Smooth muscle cell (in vitro differentiated cells): ENCODE measurements at regions not wholly inside any gene's neighbourhood (a gene's known extent, or its start where the extent isn't known, plus 50 kb on each side); places are given as distances from the start of the nearest gene placed in this dataset.

Source experiments
- DNase-seq: peaks from one replicate; lab custom pipeline; 2025; ENCODE audit not compliant: unreplicated experiment; lab: John Stamatoyannopoulos, UW
- H2AFZ ChIP-seq: fragments of 200-600 bp; sonication (generic); 2 replicates; pipeline ENCODE4 v1.6.0; 2016; ENCODE audit warnings: antibody characterized with exemption, low read depth, mild to moderate bottlenecking
- H3F3A ChIP-seq: fragments of 200-600 bp; sonication (generic); 2 replicates; pipeline ENCODE4 v1.6.0; 2017; ENCODE audit warnings: antibody characterized with exemption, low read depth
- H3K27ac ChIP-seq: fragments of 200-600 bp; sonication (generic); 2 replicates; pipeline ENCODE4 v1.5.1; 2016; ENCODE audit warnings: low read depth, mild to moderate bottlenecking
- H3K27me3 ChIP-seq: fragments of 200-600 bp; sonication (generic); 2 replicates; pipeline ENCODE4 v1.6.1; 2016; ENCODE audit warnings: low read depth, mild to moderate bottlenecking
- H3K36me3 ChIP-seq: fragments of 200-600 bp; sonication (generic); 2 replicates; pipeline ENCODE4 v1.5.1; 2016; ENCODE audit warnings: low read depth
- H3K4me1 ChIP-seq: fragments of 200-600 bp; sonication (generic); 2 replicates; pipeline ENCODE4 v1.5.1; 2016; ENCODE audit warnings: low read depth
- H3K4me2 ChIP-seq: fragments of 200-600 bp; sonication (generic); 2 replicates; pipeline ENCODE4 v1.6.0; 2016; ENCODE audit warnings: mild to moderate bottlenecking
- H3K4me3 ChIP-seq: fragments of 200-600 bp; sonication (generic); 2 replicates; pipeline ENCODE4 v1.5.1; 2016; ENCODE audit warnings: mild to moderate bottlenecking
- H3K79me2 ChIP-seq: fragments of 200-600 bp; sonication (generic); 2 replicates; pipeline ENCODE4 v1.6.0; 2016; ENCODE audit warnings: low read depth, mild to moderate bottlenecking
- H3K9ac ChIP-seq: fragments of 200-600 bp; sonication (generic); 2 replicates; pipeline ENCODE4 v1.6.0; 2016; ENCODE audit warnings: low read depth
- H3K9me3 ChIP-seq: fragments of 200-600 bp; sonication (generic); replicated peaks from 2 replicates; pipeline ENCODE4 v1.5.1; 2016; ENCODE audit warnings: low read depth
- H4K20me1 ChIP-seq: fragments of 200-600 bp; sonication (generic); 2 replicates; pipeline ENCODE4 v1.6.0; 2016; ENCODE audit warnings: low read depth
- WGBS: methylation state at CpG from one replicate; pipeline ENCODE4 v1.1.7; 2016; ENCODE audit warnings: low lambda C conversion rate; 5-methylcytosine and 5-hydroxymethylcytosine counted together
- TF ChIP-seq, protein P1 (sequence below): fragments of 200-600 bp; sonication (generic); IDR thresholded peaks from 2 replicates; pipeline ENCODE4 v1.5.1; 2017; ENCODE audit warnings: borderline replicate concordance, mild to moderate bottlenecking, antibody characterized with exemption; ENCODE audit not compliant: insufficient read depth, poor library complexity, severe bottlenecking

DNA sequence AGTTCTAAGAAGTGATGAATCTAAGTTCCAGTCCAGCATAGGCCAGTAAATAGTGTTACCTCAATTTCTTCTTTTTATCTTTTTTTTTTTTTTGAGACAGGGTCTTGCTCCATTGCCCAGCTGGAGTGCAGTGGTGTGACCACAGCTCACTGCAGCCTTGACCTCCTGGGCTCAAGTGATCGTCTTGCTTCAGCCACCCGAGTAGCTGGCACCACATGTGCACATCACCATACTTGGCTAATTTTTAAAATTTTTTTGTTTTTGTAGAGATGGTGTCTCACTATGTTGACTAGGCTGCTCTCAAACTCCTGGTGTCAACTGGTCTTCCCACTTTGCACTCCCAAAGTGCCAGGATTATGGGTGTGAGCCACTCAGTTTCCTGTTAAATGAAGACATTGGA, 126.6 kb upstream of the LYZL2 start:
- WGBS: 95% methylated on average over 2 of the region's 2 CpGs
- Histone ChIP-seq H3K27ac (no peak overlapping the region), H3K4me3 (no peak overlapping the region), H3K9me3 (no peaks in the 10 kb centered on the region), H3K4me2 (no peak overlapping the region), H3K9ac (no peak overlapping the region), H3K27me3 (no peaks in the 10 kb centered on the region), H3K79me2 (no peaks in the 10 kb centered on the region), H3K4me1 (no peaks in the 10 kb centered on the region), H4K20me1 (no peaks in the 10 kb centered on the region), H3F3A (no peaks in the 10 kb centered on the region), H3K36me3 (no peaks in the 10 kb centered on the region), H2AFZ (no peak overlapping the region)
- TF ChIP-seq, protein P1, sequence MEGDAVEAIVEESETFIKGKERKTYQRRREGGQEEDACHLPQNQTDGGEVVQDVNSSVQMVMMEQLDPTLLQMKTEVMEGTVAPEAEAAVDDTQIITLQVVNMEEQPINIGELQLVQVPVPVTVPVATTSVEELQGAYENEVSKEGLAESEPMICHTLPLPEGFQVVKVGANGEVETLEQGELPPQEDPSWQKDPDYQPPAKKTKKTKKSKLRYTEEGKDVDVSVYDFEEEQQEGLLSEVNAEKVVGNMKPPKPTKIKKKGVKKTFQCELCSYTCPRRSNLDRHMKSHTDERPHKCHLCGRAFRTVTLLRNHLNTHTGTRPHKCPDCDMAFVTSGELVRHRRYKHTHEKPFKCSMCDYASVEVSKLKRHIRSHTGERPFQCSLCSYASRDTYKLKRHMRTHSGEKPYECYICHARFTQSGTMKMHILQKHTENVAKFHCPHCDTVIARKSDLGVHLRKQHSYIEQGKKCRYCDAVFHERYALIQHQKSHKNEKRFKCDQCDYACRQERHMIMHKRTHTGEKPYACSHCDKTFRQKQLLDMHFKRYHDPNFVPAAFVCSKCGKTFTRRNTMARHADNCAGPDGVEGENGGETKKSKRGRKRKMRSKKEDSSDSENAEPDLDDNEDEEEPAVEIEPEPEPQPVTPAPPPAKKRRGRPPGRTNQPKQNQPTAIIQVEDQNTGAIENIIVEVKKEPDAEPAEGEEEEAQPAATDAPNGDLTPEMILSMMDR: no peak
- DNase-seq: no peak

DNA sequence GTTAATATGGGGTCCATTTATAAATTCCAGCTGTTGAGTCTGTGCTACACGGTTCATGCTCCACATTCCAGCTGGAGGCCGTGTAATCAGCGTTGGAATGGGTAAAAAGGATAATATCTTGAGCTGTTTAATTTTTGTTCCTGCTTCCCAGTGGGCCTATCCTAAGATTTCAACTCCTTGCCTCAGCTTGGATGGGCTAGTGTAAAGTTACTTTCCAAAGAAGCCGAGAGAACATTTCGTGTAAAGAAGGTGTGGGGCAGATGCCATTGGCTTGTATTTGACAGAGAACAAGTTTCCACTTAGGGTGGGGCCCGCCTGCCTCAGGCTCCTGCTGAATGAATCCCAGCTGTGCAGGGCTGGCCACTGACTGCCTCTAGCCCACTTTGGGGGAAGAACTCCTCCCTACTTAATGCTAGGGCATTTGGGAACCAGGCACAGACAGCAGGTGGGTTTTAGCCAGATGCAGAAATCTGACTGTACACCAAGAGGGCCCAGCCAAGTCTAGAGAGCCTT, 125.9 kb upstream of the LYZL2 start:
- Histone ChIP-seq H3K9me3 (no peaks in the 10 kb centered on the region), H3F3A (no peaks in the 10 kb centered on the region), H4K20me1 (no peaks in the 10 kb centered on the region), H2AFZ (no peak overlapping the region), H3K27ac (no peak overlapping the region), H3K4me1 (no peaks in the 10 kb centered on the region), H3K4me3 (no peak overlapping the region), H3K9ac (no peak overlapping the region), H3K27me3 (no peaks in the 10 kb centered on the region), H3K79me2 (no peaks in the 10 kb centered on the region), H3K4me2 (no peak overlapping the region), H3K36me3 (no peaks in the 10 kb centered on the region)
- no peak for DNase-seq
- 52% methylated on average over 6 of the region's 6 CpGs for WGBS
- TF ChIP-seq, protein P1: no peak

DNA sequence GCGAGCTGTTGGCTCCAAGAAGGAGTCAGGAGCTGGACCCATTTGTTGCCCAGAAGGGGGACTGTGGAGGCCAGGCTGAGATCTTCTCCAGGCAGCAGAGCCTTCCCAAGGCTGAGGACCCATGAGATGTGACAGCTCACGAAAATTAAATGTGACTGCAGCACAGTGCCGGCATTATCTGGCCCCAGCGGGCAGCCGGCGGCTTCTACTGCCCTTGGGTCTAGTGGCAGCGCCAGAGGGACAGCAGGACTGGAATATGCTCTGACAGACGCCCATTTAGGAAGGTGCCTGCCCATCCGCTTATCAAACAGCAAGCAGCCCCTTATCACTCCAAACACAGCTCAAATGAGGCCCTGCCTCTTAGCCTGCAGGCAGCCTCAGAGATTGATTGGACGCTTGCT, 122.9 kb upstream of the LYZL2 start:
- Histone ChIP-seq H3K27me3 (no peaks in the 10 kb centered on the region), H3K79me2 (no peaks in the 10 kb centered on the region), H2AFZ (no peak overlapping the region), H3K4me2 (no peak overlapping the region), H4K20me1 (no peaks in the 10 kb centered on the region), H3F3A (peaks cover 15% of the 10 kb centered on the region), H3K9ac (no peak overlapping the region), H3K36me3 (no peaks in the 10 kb centered on the region), H3K4me1 (no peaks in the 10 kb centered on the region), H3K4me3 (no peak overlapping the region), H3K27ac (no peak overlapping the region), H3K9me3 (no peaks in the 10 kb centered on the region)
- DNase-seq: no peak
- TF ChIP-seq, protein P1: no peak
- 73% methylated on average over 10 of the region's 10 CpGs for WGBS

DNA sequence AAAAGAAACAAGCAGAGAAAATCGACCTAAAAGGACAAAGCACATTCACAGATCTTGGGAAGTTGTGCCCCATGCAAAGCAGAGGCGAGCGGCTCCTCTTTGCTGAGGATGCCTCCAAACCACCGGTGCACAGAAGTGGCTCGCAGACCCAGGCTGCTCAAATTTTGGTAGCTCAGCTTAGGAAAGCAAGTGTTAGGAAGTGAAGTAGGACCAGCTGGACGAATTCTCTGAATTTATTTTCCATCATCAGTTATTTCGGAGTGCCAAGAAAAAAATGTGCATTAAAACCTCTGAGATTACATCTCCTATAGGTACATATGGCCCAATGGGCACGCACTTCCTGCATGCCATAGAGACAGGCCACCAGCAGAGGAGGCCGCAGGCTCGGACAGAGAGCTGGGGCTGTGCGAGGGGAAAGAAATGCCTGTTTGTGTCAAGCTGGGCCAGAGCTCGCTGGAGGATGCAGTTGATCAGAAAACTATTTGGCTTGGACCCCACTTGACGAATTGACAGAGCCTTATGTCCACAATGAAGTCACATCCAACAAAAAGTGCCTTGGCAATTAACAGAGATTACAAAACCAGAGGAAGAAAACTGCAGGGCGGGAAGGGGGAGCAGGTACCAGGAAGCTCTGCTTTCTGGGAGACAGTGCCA, 122.3 kb upstream of the LYZL2 start:
- 60% methylated on average over 14 of the region's 14 CpGs for WGBS
- Histone ChIP-seq H3K27me3 (no peaks in the 10 kb centered on the region), H3K9ac (no peak overlapping the region), H3F3A (peaks cover 15% of the 10 kb centered on the region), H3K4me1 (no peaks in the 10 kb centered on the region), H3K4me3 (no peak overlapping the region), H3K9me3 (no peaks in the 10 kb centered on the region), H2AFZ (no peak overlapping the region), H4K20me1 (no peaks in the 10 kb centered on the region), H3K4me2 (no peak overlapping the region), H3K36me3 (no peaks in the 10 kb centered on the region), H3K79me2 (no peaks in the 10 kb centered on the region), H3K27ac (no peak overlapping the region)
- DNase-seq: peak; percentile 8
- TF ChIP-seq, protein P1: peak; percentile 78
